ENCODE measurements at regions not wholly inside any gene's neighbourhood (a gene's known extent, or its start where the extent isn't known, plus 50 kb on each side); places are given as distances from the start of the nearest gene placed in this dataset.
A peak's percentile ranks its signal among the peaks of the same experiment; 100 is the strongest.

- TF ChIP-seq ETS1 (conservative IDR thresholded peaks at IDR 0.05; ENCODE audit: control insufficient read depth, low read depth, low read length) (no peak), ZFX (CRISPR knock-in tag; IDR thresholded peaks at IDR 0.05) (no peak; the same call in 1 of the 2 replicates), FOXA3 (CRISPR knock-in tag; conservative IDR thresholded peaks at IDR 0.05 in 1 of 2, IDR thresholded peaks at IDR 0.05 in 1 of 2) (no peak; a peak in 1 of 4 replicates), MBD2 (IDR thresholded peaks at IDR 0.05; ENCODE audit: borderline replicate concordance, low read depth) (peak; percentile 65), BRD4 (IDR thresholded peaks at IDR 0.05) (no peak), DACH1 (IDR thresholded peaks at IDR 0.05; ENCODE audit: partially characterized antibody) (no peak), ZNF778 (CRISPR knock-in tag; IDR thresholded peaks at IDR 0.05) (no peak), ATF7 (IDR thresholded peaks at IDR 0.05) (peak; percentile 85), ILF3 (IDR thresholded peaks at IDR 0.05; ENCODE audit: borderline replicate concordance) (no peak), CBX3 (IDR thresholded peaks at IDR 0.05; ENCODE audit: borderline replicate concordance in 1 of 2, low read length in 2 of 2) (no peak), NCOR1 (IDR thresholded peaks at IDR 0.05) (peak; percentile 99), HNRNPH1 (optimal IDR thresholded peaks at IDR 0.05; ENCODE audit: low read depth, low read length) (no peak), XRCC5 (IDR thresholded peaks at IDR 0.05; ENCODE audit: low read depth, low read length) (no peak), RREB1 (CRISPR knock-in tag; IDR thresholded peaks at IDR 0.05) (no peak)
- TF ChIP-seq, protein P1, sequence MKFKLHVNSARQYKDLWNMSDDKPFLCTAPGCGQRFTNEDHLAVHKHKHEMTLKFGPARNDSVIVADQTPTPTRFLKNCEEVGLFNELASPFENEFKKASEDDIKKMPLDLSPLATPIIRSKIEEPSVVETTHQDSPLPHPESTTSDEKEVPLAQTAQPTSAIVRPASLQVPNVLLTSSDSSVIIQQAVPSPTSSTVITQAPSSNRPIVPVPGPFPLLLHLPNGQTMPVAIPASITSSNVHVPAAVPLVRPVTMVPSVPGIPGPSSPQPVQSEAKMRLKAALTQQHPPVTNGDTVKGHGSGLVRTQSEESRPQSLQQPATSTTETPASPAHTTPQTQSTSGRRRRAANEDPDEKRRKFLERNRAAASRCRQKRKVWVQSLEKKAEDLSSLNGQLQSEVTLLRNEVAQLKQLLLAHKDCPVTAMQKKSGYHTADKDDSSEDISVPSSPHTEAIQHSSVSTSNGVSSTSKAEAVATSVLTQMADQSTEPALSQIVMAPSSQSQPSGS (CRISPR knock-in tag; IDR thresholded peaks at IDR 0.05): no peak
- TF ChIP-seq, protein P2, sequence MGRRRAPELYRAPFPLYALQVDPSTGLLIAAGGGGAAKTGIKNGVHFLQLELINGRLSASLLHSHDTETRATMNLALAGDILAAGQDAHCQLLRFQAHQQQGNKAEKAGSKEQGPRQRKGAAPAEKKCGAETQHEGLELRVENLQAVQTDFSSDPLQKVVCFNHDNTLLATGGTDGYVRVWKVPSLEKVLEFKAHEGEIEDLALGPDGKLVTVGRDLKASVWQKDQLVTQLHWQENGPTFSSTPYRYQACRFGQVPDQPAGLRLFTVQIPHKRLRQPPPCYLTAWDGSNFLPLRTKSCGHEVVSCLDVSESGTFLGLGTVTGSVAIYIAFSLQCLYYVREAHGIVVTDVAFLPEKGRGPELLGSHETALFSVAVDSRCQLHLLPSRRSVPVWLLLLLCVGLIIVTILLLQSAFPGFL (CRISPR knock-in tag; IDR thresholded peaks at IDR 0.05): no peak
- TF ChIP-seq, protein P3, sequence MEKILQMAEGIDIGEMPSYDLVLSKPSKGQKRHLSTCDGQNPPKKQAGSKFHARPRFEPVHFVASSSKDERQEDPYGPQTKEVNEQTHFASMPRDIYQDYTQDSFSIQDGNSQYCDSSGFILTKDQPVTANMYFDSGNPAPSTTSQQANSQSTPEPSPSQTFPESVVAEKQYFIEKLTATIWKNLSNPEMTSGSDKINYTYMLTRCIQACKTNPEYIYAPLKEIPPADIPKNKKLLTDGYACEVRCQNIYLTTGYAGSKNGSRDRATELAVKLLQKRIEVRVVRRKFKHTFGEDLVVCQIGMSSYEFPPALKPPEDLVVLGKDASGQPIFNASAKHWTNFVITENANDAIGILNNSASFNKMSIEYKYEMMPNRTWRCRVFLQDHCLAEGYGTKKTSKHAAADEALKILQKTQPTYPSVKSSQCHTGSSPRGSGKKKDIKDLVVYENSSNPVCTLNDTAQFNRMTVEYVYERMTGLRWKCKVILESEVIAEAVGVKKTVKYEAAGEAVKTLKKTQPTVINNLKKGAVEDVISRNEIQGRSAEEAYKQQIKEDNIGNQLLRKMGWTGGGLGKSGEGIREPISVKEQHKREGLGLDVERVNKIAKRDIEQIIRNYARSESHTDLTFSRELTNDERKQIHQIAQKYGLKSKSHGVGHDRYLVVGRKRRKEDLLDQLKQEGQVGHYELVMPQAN (IDR thresholded peaks at IDR 0.05; ENCODE audit: borderline replicate concordance): no peak
Observed at GRCh38 chr10:29009464-29009863, 279.4 kb upstream of the LYZL1 start (continued).
